OCI-LY3 (cell line): ENCODE measurements at regions not wholly inside any gene's neighbourhood (a gene's known extent, or its start where the extent isn't known, plus 50 kb on each side); places are given as distances from the start of the nearest gene placed in this dataset.

Experiments used
- CTCF ChIP-seq: fragments of 200-600, 300-600 bp; sonication (generic); IDR thresholded peaks from 2 replicates; pipeline ENCODE4 v1.5.1; 2014; ENCODE audit warnings: antibody characterized with exemption, low read length, low read depth
- EZH2phosphoT487 ChIP-seq: fragments of 200-600 bp; shearing (Covaris generic); IDR thresholded peaks from 2 replicates; pipeline ENCODE4 v1.6.1; 2018; ENCODE audit warnings: antibody characterized with exemption, mixed run types, low read depth

DNA sequence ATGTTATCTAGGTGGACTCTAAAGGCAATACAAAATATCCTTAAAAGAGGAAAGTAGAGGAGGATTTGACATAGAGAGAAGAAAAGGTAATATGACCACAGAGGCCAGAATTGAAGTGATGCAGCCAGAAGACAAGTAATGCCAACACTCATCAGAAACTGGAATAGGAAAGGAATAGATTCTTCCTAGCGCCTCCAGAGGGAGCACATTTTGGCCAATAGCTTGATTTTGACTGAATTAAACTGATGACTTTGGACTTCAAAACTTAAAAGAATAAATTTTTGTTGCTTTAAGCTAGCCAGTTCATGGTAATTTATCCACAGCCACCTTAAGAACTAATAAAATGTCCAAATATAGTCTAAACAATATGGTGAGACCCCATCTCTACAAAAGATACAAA lies 1921.9 kb downstream of the OLFM4 start:
- TF ChIP-seq EZH2phosphoT487: no peak
- TF ChIP-seq CTCF: no peak
